NOMO-1 (cell line): ENCODE measurements at regions not wholly inside any gene's neighbourhood (a gene's known extent, or its start where the extent isn't known, plus 50 kb on each side); places are given as distances from the start of the nearest gene placed in this dataset.

ENCODE experiments used
- DNase-seq, 2 experiments: peaks; one replicate each; lab custom pipeline; 2025; ENCODE audit not compliant: unreplicated experiment in 2 of 2; lab: John Stamatoyannopoulos, UW

DNA sequence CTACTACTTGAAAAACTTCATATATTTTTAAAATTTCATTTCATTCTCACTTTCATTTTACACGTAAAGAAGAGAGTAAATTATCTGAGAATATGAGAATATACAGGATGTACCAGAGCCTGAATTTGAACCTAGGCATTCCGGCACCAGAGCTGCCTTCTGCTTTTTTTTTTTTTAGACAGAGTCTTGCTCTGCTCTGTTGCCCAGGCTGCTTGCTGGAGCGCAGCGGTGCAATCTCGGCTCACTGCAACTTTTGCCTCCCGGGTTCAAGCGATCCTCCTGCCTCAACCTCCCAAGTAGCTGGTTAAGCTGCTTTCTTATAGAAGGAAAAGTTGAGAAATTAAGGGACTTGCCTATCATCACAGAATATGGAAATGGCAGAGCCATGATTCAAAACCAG lies 540.1 kb downstream of the EBF1 start:
- no peak for DNase-seq

DNA sequence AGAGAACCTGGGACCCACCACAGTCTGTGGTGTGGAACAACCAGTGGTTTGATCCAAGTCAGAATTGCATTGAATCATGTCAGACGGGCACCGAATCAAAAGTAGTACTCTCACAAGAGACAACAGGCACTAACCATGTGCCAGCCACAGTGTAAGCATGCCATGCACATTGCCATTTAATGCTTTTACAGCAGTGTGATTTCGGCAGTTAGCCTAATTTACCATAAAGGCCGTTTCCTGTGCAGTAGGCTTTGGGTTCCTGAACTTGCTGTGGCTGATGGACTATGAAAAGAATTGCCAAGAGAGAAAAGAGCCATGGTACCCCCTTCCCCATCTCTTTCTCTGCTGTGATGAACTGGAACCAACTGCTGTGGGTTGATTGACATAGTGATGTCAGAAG lies 540.6 kb downstream of the EBF1 start:
- DNase-seq = no peak

DNA sequence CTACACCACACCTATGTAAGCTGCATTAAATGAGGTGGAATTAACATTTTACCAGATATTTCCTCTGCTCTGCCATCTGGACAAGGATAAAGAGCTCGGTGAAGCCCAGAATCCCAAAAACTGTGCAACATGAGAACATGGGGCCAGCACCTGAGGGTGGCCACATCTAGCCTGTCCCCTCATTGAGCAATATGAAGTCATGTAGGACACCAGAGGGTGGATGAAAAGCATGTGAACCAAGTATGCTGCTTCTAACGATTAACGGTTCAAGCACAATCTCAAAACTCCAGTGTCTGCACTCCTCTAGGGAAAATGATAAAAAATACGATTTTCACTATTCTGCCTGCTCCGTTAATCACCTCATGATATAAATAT lies 545.8 kb downstream of the EBF1 start:
- no peak for DNase-seq

DNA sequence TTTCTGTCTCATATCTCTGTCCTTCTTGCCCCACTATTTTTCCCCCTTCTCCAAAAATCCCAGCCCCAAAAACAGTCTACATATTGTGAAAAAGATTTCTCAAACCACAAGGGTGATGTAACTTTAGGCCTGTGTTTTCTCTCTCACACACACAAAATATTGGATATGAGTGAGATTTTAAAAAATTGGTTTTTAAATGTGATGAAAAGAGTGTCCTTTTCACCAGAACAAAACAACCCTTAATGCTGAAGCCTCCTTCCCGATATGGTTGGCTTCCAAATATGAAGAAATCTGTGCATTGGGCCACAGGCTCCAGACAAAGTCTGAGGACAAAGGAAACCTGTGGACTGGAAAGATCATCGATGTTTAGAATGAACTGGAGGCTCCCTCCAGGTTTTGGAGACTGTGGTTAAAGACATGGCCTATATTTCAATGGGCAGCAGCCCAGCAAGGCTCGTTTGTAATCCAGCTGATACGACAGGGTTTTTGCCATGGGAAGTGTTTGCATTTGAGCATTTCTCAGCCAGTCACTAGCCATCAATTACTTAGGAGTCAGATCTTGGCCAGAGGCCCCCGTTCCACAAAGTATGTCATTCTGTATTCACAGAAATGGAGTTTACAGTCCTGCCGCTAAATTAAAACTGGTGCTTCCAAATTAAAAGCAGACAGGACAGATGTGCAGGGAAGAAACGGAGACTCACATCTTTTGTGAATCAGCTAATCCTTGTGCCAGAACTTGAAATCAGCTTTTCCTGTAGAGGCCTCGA lies 546.3 kb downstream of the EBF1 start:
- no peak for DNase-seq

DNA sequence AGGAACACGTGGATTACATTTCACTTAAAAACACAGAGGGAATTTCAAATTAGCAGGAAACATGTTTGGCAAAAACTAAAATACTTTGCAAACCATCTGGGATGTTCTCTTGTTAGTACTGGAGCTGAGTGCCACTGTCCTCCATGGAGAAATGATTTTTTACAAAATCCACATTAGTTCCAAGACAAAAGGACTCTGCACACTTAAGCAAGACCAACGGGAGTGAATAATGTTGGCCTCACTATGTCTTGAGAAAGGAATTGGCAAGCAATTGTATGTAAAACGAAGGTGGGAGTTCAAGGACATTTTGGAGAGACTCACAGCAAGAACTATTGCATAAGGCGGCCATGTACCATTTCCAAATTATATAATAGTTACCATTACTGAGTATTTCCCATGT lies 547.5 kb downstream of the EBF1 start:
- no peak for DNase-seq

DNA sequence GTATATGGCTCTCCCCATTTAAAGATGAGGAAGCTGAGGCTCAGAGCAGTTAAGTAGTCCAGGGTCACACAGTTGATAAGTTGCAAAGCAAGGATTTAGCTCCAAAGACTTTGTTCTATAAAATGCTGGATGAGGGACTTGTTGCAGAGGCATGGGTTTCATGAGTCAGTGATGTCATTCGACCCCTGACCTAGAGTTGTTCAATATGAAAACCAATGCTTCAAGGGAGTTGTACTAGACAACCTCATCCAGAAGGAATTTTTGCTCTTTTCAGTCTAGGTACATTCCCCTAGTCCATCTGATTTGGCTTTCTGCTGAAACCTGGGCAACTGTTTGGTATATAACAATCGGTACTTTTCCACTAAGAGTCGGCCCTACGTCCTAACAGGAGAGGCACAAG lies 550.4 kb downstream of the EBF1 start:
- DNase-seq = no peak

DNA sequence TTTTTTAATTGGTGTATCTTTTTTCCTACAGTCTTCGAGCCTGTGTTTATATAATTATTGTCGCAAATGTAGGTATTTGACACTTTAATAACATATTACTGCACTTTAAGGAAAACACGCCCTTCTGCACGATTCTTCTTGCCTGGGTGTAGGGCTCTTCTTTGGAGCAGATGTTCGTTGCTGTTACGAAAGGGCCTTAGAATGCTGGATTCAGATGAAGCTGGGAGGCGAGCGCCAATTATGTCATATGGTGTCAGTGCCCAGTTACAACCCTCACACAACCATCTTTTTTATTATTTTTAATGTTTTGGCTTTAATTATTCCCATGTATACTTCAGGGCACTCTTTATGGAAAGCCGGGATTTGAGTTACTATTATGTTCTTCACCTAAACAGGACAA lies 553.0 kb downstream of the EBF1 start:
- DNase-seq = no peak

DNA sequence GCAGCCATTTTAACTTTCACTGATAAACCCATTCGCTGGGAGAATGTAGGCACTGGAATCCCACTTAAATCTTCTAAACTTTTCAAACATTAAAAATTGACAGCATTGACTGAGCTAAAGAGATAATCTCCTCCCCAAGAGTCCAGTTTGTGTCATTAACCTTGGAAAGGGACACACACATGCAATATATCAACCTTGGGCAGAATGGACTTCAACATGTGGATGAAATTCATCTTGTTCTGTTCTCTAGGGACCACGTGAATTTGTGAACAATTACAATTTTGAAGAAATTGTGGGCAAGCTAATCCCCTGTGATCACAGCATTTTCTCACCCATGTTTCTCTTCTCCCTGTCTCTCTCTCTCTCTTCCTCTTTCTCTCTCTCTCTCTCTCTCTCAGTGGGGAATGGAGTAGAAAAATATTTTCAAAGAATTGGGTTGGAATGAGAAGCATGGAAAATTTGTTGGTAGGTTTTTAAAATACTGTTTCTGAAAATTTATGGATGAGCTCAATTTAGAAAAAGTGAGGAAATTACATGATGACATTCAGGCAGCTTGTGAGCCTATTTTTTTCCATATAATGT lies 553.7 kb downstream of the EBF1 start:
- DNase-seq = no peak

DNA sequence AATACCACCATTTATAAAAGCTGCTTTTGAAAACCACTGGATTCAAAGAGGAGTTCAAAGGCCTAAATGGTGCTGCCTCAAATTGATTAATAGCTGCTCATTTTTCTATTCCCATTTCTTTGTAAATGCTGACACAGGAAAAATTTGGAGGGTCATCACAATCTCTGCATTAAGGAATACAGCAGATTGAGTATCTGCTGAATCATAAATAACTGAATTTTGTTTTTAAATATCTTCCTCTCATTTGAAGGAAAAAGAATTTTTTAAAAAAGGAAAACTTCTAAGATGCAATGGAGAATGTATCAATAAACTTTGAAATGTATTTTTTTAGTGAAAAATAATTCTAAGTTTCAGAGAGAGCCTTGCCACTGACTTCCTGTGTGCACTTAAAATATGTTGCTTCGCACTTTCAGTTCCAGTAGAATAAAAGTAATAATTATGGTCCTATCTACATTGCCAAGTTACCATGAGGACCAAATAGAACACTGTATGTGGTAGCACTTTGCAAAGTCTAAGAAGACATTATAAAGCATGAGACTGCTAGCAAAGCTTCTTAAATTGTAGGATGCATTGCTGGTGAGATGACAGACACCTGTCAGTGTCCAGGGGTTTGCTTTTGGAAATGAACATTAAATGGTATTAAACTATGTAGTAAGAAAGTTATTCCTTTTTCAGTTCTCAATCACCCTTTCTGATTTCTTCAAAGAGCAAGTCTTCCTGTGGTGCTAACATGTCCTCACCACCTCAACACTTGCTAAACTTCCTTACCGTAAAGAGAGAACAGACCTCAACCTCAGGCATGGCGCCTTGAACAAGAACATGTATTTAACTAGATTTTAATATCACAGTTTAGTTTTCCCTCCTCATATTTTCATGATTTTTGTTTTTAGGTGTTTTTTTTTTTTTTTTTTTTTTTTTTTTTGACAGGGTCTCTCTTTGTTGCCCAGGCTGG lies 555.1 kb downstream of the EBF1 start:
- DNase-seq = no peak

DNA sequence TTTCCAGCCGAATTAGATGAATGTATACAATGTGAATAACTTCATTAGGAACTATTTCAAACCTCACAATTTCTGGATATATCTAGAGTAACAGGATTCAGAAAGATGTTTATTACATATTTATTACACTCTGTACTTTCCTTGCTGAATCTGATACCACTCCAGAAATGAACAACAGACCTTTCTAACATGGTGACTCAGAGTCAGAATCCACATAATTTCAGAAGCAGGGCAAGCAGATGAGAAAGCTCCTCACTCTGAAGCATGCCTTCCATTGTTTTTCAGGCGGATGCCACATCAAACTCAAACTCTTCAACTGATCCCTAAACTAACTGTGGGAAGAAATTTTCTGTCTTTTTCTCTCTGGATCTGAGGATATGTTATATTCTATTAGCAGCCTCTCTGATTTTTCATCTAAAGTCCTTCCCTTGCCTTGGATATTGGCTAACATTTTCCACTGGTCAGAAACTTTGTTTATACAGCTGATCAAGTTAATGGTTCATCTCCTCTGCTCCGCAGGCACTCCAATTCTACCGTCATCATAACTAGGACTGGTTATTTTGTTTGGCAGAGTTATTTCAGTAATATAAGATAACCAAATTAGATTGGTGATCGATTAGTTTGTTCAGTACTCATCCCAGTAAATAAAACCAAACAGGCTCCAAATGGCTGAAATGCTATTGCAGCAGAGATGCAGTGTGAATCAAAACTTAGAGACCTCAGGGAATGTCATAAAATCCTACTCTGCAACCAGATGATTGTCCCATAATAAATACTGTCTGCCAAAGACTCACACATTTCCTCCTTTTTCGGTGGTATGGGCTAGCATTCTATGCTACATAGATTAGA lies 556.0 kb downstream of the EBF1 start:
- DNase-seq = no peak

DNA sequence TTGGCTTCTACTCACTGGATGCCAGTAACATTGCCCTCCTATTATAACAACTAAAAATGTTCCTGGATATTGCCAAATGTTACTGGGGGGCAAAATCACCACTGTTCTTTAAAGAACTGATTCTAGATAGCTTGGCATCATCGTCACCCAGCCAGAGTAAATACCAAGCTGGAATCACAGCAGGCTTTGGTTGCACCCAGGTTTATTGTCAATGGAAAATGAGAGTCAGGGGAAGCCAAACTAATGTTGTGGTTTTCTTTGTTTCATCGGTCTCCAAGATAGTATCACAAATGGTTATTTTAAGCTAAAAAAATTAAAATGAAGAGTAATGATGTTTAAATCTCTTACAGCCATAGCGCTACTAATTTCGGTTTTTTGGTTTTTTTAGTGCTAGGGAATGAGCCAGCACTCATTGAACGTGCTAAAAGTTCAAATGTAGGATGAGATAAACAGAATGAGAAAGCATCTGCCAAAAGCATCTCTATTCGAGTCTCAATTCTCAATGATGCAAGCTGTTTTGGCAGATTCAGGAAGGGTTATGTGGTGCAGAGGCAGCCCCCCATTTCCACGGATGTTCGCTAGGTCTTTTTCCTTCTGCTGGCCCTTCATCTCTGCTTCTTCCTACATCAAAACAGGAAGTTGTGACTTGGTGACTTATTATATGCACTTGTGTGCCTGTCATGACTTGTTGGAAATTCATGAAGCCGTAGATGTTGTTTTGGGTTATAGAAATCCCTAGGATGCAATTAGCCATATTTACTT lies 558.0 kb downstream of the EBF1 start:
- DNase-seq = peak; percentile 15 to 20

DNA sequence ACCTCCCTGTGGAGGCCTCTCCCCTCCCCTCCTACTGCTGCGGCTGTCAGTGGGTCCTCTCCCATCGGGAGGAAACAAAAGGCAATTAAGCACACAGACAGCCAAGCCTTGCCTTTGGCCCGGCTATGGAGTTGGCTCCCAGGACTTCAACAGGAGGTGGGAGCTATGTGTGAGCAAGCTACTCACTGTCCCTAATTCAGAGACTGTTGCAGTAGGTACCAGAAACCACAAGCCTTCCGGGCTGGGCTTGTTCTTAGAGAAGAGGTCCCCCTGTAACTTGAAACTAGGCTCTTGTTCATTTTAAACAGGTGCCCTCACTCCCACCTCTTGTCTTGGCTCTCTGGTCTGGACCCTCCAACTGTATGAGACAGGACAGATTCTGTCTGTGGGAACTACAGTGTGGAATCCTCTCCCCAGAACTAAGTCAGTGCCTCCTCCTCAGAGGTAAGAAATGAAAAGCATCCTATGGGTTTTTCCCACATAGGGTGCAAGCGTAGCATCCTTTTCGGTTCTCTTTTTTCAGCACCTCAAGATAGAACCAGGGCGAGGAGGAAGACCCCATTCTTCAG lies 561.1 kb downstream of the EBF1 start:
- DNase-seq = no peak

DNA sequence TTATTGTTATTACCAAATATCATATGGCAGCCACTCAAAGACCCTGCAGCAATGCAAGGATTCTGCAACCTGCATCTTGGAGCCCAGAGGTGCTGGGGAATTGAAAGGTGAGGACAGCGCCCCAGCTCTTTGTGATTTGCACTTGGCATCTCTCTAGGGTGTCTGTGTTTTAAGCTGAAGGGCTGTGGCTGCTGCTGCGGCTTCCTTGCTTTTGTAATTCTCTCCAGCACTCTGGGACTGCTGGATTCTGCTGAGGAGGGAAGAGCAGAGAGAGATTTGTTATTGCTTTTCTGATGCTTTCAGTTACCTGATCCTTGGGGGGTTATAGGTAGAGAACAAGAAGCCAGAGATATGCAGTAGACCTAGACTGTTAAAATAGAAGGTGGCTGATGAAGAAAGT lies 562.4 kb downstream of the EBF1 start:
- no peak for DNase-seq

DNA sequence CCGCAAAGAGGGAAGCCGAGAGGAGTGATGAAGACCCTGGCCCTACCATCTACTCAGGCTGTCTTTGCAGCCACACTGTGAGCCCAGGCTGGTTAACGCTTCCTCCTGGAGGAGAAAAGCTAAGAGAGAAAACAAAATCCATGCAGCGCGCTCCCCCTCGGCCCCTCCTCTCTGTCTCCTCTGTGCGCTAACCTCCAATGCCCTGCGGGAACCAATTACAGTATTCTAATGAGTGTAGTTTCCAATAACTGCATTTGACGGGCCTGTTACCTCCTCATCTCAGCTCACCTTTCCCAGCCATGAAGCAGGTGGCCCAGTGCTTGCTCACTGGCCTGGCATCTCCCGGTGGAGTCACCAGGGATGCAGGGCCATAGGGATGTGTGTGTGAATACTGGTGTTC lies 565.5 kb downstream of the EBF1 start:
- DNase-seq = no peak

DNA sequence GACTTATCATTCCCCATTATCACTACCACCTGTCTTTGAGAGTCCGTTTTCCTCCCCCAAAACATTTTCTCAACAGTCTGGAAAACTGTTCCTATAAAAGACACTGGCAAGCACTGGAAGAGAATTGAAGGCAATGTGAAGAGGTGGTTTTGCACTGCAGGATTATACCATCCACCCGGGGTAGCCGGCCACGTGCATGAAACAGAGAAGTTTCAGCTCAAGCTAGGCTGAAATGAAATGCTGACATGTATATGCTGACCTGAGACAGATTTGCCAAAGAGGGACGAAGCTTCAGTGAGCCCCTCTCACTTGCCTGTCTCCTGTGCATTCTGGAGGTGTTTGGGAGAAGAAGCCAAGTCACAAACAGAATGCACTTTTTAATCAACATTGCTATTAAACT lies 567.0 kb downstream of the EBF1 start:
- DNase-seq = no peak

DNA sequence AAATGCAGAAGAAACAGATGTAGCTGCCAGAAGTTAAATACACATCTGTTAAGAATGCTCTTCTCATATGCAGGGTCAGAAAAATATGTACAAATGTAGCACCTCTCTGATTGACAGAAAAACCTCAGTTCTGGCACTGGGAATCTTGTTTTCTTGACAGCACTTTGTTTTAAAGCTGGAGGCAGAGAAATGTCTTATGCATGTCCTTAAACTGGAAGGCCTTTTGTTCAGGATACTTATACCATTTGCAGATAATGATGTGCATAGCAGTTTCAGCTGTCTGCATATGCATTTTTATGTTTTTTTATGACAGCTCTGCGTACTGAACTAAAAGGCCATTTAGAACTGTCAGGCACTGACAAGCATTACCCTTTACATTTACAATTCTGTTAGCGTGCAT lies 567.9 kb downstream of the EBF1 start:
- no peak for DNase-seq

DNA sequence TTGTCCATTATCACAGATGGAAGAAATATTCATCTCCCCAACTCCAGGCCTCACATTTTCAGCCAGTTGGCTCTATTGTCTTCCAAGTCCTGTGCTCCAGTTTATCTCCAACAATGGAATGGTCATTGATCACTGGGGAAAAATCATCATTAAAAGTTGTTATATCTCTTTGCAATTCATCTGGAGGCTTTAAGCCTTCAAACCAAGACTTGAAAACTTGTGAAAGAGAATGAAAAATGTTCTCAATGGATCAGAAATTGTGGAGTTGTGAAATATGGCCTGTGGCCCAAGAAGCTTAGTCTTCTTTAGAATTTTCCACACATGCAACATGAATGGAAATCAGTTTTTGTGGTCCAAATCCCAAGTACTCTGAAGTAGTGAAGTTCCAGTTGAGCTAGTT lies 569.6 kb downstream of the EBF1 start:
- no peak for DNase-seq

DNA sequence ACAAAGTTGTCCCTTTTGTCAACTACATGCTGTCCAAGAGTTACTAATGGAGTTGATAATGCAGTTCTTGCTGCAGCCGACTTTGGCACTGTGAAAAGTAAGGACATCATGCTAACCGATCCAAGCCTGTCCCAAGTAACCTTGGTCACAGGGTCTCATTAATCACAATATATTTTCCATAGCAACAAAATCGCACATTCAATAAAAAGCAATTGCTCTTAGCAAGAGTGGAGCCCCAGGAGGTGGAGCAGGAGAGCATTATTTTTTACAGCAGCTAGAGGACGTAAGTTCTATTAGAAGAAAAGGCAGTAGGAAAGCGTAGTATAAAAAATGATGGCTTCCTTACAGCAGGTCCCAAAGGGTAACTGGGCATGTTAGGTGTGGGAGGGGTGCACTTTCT lies 570.3 kb downstream of the EBF1 start:
- no peak for DNase-seq

DNA sequence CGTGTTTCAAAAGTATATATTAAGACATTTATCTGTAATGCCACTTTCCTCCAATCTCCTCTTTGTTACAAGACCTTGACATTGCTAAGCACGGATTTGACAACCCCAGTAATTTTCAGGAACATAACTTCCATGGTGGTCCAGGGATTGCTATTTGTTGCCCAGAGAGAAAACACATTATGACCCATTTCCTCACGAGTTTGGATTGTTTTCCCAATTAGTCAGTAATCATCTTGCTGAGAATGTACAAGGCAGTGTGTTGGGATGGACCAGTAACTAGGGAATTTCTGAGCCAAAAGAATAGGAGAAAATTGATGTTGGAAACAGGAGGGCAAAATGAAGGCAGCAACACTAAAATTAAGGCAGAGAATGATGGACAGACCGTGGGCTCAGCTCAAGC lies 574.1 kb downstream of the EBF1 start:
- DNase-seq = no peak

DNA sequence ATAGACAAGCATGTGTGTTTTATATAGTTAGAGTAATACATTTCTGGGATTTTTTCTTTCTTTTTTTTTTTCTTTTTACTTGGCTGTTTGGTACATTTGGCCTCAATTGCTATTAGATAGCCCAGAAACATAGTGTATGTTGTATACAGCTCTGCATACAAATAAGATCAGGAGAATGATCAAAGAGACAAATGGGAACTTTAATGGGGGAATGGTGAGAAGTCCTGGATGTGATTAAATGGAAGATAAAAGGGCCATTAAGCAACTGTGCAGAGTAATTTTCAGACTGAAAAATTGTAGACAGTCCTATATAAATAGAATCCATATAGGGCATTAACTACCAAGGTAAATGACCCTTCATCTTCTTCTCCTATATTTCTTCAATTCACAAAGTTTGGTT lies 575.6 kb downstream of the EBF1 start:
- DNase-seq = no peak
